DND-41 (cell line): ENCODE measurements at regions not wholly inside any gene's neighbourhood (a gene's known extent, or its start where the extent isn't known, plus 50 kb on each side); places are given as distances from the start of the nearest gene placed in this dataset.

ENCODE experiments used
- ATAC-seq: fragments of 200-7000 bp; cut with Tn5 transposase; 3 replicates; pipeline ENCODE4 v1.9.1; 2021; ENCODE audit warnings: low read depth; ENCODE audit not compliant: insufficient read depth
- DNase-seq: peaks from one replicate; pipeline ENCODE4 v3.0.0-alpha.2; 2020
- H2AFZ ChIP-seq: 2 replicates; pipeline ENCODE4 v1.6.0; 2012; ENCODE audit warnings: low read depth, low read length
- H3K27ac ChIP-seq: 2 replicates; pipeline ENCODE4 v1.5.1; 2012; ENCODE audit warnings: low read length, inconsistent platforms
- H3K27me3 ChIP-seq: fragments of 200-600 bp; sonication (generic); 2 replicates; pipeline ENCODE4 v1.6.0; 2012; ENCODE audit warnings: low read length, mild to moderate bottlenecking, inconsistent platforms; ENCODE audit not compliant: insufficient read depth, poor library complexity
- H3K36me3 ChIP-seq: 2 replicates; pipeline ENCODE4 v1.5.1; 2012; ENCODE audit warnings: low read length, inconsistent platforms; ENCODE audit not compliant: insufficient read depth
- H3K4me1 ChIP-seq: 2 replicates; pipeline ENCODE4 v1.5.1; 2012; ENCODE audit warnings: mild to moderate bottlenecking, low read length; ENCODE audit not compliant: insufficient read depth
- H3K4me2 ChIP-seq: 2 replicates; pipeline ENCODE4 v1.6.0; 2012; ENCODE audit warnings: mild to moderate bottlenecking, moderate library complexity, low read length, inconsistent platforms; ENCODE audit not compliant: insufficient read depth
- H3K4me3 ChIP-seq, 2 experiments: fragments of 200-600 bp in 1 of 2; shearing (Covaris generic) in 1 of 2; 2 replicates each; pipeline ENCODE4 v1.5.1; 2012 to 2016; ENCODE audit warnings: inconsistent platforms in 2 of 2, low read length in 2 of 2, mild to moderate bottlenecking in 2 of 2, low read depth in 1 of 2, moderate library complexity in 1 of 2
- H3K79me2 ChIP-seq: 2 replicates; pipeline ENCODE4 v1.6.0; 2012; ENCODE audit warnings: low read length, inconsistent platforms; ENCODE audit not compliant: insufficient read depth
- H3K9ac ChIP-seq: 2 replicates; pipeline ENCODE4 v1.6.0; 2012; ENCODE audit warnings: low read depth, mild to moderate bottlenecking, inconsistent platforms, low read length, moderate library complexity
- H3K9me3 ChIP-seq: 2 replicates; pipeline ENCODE4 v1.5.1; 2012; ENCODE audit warnings: low read length, moderate library complexity, mild to moderate bottlenecking, inconsistent platforms; ENCODE audit not compliant: insufficient read depth, severe bottlenecking
- H4K20me1 ChIP-seq: 2 replicates; pipeline ENCODE4 v1.6.0; 2012; ENCODE audit warnings: low read length; ENCODE audit not compliant: insufficient read depth
- EZH2 ChIP-seq: IDR thresholded peaks from 3 replicates; pipeline ENCODE4 v1.6.1; 2012; ENCODE audit warnings: borderline replicate concordance, low read depth, mild to moderate bottlenecking, moderate library complexity, low read length, inconsistent platforms; ENCODE audit not compliant: severe bottlenecking
- TF ChIP-seq, protein P1 (sequence below): IDR thresholded peaks from 2 replicates; pipeline ENCODE4 v1.5.1; 2012; ENCODE audit warnings: borderline replicate concordance, low read length, moderate library complexity, mild to moderate bottlenecking; ENCODE audit not compliant: poor library complexity, severe bottlenecking; ENCODE audit errors: extremely low read depth

DNA sequence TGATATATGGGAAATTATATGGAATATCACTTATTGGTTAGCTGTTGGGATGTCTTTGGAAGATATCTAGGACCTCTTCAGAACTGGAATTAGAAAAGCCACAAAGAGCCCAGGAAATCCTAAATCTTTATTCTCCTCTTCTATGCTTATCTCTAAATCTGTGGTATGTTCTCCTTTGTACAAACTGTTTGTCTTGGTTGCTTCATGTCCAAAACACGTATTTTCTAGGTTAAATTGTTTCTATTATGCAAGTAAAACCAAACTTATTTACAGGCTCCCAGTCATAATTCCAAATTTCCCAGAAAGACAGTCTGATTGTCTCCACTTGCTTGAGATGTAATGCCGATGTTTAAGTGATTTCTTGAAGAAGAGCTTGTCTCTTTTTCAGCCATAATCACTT, 650.9 kb downstream of the CDH11 start:
- Histone ChIP-seq H3K4me2 (no peak overlapping the region), H3K36me3 (no peaks in the 10 kb centered on the region), H4K20me1 (no peaks in the 10 kb centered on the region), H3K27ac (no peak overlapping the region), H3K4me3 (no peak overlapping the region), H3K4me1 (no peaks in the 10 kb centered on the region), H3K79me2 (no peaks in the 10 kb centered on the region), H2AFZ (no peak overlapping the region), H3K27me3 (no peaks in the 10 kb centered on the region), H3K9ac (no peak overlapping the region), H3K9me3 (no peaks in the 10 kb centered on the region)
- ATAC-seq (no peak), DNase-seq (no peak)
- TF ChIP-seq EZH2, result no peak
- TF ChIP-seq, protein P1, sequence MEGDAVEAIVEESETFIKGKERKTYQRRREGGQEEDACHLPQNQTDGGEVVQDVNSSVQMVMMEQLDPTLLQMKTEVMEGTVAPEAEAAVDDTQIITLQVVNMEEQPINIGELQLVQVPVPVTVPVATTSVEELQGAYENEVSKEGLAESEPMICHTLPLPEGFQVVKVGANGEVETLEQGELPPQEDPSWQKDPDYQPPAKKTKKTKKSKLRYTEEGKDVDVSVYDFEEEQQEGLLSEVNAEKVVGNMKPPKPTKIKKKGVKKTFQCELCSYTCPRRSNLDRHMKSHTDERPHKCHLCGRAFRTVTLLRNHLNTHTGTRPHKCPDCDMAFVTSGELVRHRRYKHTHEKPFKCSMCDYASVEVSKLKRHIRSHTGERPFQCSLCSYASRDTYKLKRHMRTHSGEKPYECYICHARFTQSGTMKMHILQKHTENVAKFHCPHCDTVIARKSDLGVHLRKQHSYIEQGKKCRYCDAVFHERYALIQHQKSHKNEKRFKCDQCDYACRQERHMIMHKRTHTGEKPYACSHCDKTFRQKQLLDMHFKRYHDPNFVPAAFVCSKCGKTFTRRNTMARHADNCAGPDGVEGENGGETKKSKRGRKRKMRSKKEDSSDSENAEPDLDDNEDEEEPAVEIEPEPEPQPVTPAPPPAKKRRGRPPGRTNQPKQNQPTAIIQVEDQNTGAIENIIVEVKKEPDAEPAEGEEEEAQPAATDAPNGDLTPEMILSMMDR, result no peak

DNA sequence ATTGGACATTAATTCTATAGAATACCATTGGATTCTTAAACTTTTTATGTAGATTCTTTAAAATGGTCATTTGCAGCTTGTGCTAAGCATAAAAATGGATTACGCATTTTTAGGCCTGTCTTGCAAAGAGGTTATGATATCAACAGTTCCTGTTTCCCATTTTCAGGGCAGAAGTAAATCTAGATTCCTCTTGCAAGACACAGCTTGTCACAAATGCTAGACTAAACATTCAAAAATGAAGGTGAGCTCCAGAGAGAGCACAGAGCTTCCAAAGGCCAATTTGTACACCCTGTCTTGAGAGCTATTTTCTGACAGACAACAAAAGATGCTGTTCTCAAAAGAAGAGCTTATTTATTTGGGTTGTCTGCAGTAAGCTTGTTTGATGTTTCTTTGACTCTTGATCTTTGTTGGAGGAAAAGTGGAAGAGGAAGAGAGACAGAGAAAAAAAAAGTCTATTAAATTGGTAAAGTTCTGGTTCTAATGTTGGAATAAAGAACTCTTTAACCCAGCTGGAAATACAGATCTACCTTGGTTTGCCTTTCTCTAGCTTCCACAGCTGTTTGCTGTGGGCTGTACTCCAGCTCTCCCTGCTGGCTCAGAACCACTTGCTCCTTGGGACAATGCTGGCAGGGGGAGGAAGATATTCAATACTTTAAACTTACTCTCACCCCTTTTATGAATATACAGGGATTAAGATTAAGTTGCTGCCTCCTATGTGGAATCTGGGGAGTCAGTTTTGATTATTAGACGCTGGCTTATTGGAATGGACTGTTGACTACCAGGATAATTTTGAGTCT, 651.8 kb downstream of the CDH11 start:
- Histone ChIP-seq H3K9ac (no peak overlapping the region), H2AFZ (no peak overlapping the region), H3K27ac (no peak overlapping the region), H3K27me3 (no peaks in the 10 kb centered on the region), H4K20me1 (no peaks in the 10 kb centered on the region), H3K4me3 (no peak overlapping the region), H3K4me2 (no peak overlapping the region), H3K4me1 (no peaks in the 10 kb centered on the region), H3K79me2 (no peaks in the 10 kb centered on the region), H3K36me3 (no peaks in the 10 kb centered on the region), H3K9me3 (no peaks in the 10 kb centered on the region)
- ATAC-seq (no peak), DNase-seq (no peak)
- no peak for TF ChIP-seq EZH2
- TF ChIP-seq, protein P1, result no peak

DNA sequence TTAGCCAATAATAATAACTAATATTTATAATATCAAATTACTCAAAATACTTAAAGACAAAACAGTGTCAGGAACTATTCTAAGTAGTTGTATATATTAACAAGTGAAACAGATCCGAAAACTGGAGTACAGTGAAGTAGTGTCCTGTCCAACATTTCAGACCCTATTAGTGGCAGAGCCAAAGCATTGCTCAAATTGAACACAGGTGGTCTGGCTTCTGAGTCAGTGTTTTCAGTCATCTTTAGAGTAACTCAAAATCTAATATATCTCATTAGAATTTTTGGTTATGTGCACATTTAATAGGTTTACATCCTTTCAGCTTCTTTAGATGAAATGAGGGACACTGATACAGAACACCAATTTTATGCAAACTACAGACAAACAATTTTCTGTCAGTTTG, 652.5 kb downstream of the CDH11 start:
- Histone ChIP-seq H4K20me1 (no peaks in the 10 kb centered on the region), H3K4me1 (no peaks in the 10 kb centered on the region), H3K36me3 (no peaks in the 10 kb centered on the region), H3K27ac (no peak overlapping the region), H3K9ac (no peak overlapping the region), H3K4me3 (no peak overlapping the region), H3K27me3 (no peaks in the 10 kb centered on the region), H2AFZ (no peak overlapping the region), H3K4me2 (no peak overlapping the region), H3K9me3 (no peaks in the 10 kb centered on the region), H3K79me2 (no peaks in the 10 kb centered on the region)
- no peak for ATAC-seq
- TF ChIP-seq, protein P1, result no peak
- TF ChIP-seq EZH2, result no peak
- no peak for DNase-seq
